ENCODE measurements at regions not wholly inside any gene's neighbourhood (a gene's known extent, or its start where the extent isn't known, plus 50 kb on each side); places are given as distances from the start of the nearest gene placed in this dataset.

DNA sequence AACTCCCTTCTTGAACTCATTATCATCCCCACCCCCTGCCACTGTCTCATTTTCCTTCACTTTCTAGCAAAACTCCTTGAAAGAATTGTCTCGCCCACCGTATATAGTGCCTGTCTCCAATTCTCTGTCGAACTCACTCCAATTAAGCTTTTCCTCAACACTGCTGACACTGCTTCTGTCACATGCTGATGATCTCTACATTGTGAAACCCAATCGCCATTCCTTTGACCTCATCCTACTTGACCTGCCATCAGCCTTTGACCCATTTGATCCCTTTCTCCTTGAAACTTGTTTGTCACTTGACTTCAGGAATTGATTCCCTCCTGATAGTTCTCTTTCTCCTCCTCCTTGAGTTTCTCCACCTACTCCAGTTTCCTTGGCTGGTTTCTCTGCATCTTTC, 54.8 kb downstream of the CCDC71L start:
- no peak for DNase-seq (ENCODE audit: low read depth in 2 of 2)

DNA sequence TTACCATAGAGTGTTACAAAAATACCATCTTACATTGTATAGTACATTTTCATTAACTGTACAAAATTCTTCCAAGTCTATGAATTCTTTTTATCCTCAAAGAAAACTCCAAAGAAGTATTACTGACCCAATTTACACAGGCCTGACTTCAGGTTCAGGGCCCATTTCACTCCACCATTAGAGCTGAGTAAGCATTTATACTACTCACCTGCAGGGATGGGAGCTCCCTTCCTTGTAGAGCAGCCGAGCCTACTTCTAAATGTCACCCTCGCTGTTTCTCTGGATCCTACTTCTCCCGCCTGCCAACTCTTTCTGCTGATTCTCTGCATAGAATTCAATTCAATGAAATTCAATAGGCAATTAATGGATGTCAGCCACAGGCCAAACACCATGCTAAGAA, 56.0 kb downstream of the CCDC71L start:
- DNase-seq (ENCODE audit: low read depth in 2 of 2) = no peak

GRCh38 chr7:106604303-106604924, 56.5 kb downstream of the CCDC71L start:
- peak in 1 of 2 donors; percentile 4 for DNase-seq (ENCODE audit: low read depth in 2 of 2)

DNA sequence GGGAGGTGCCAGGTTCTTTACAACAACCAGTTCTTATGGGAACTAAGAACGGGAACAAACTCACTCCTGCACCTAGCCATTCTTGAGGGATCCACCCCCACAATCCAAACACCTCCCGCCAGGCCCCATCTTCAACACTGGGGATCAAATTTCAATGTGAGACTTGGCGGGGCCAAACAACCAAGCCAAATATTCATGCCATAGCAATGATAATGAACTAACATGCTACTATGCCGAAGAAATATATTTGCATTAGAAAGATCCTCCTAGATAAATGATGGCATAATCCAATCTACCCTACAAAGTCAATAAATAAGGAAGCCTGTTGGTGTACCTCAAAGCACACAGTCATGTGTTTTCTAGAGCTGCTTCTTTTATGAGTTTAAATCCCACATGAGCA, 57.6 kb downstream of the CCDC71L start:
- no peak for DNase-seq (ENCODE audit: low read depth in 2 of 2)

DNA sequence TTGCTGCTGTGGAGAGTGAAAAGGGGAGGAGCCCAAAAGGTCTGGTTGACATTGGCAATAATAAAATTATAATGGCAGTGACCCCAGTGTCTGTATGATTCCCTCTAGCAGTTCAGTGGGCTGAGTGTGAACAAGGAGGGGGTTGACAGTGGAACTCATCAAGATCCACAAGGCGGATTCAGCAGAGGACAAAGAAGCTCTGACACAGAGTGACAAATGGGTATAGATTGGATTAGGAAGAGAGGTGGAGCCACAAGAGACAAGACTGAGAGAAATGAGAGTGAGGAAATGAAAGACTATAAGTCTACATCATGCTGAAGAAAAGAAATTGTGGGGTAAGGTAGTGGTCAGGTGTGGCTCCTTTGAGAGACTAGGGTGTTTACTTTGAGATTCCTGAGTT, 58.9 kb downstream of the CCDC71L start:
- DNase-seq (ENCODE audit: low read depth in 2 of 2) = no peak

- no peak for DNase-seq (ENCODE audit: low read depth in 2 of 2)
Measured at GRCh38 chr7:106600569-106601373, 60.2 kb downstream of the CCDC71L start.

- DNase-seq (ENCODE audit: low read depth in 2 of 2) = no peak
Measured at GRCh38 chr7:106599343-106599698, 61.6 kb downstream of the CCDC71L start.

- peak; percentile 42 to 45 for DNase-seq (ENCODE audit: low read depth in 2 of 2)
Measured at GRCh38 chr7:106598663-106599342, 62.2 kb downstream of the CCDC71L start.

GRCh38 chr7:106597751-106598546, 63.0 kb downstream of the CCDC71L start:
- DNase-seq (ENCODE audit: low read depth in 2 of 2) = no peak

DNA sequence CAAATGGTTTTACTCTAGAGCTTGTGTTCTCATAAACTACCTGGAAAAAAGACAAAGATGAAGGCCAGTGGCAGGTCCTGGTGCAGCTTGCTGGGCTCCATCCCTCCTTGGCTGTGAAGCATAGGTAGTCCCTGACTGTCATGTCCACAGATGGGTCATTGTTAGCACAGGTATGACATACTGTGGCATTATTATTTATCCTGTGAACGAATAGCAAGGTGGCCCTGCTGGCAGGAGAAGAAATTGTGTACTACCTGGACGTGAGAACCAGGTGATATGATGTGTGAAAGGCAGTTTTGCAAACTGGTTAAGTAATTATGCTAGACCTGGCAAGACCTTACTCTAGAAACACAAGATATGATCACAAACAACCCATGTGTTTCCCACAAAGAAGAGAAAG, 63.9 kb downstream of the CCDC71L start:
- DNase-seq (ENCODE audit: low read depth in 2 of 2) = no peak

- DNase-seq (ENCODE audit: low read depth in 2 of 2) = no peak
Measured at GRCh38 chr7:106595922-106596321, 65.0 kb downstream of the CCDC71L start.

DNA sequence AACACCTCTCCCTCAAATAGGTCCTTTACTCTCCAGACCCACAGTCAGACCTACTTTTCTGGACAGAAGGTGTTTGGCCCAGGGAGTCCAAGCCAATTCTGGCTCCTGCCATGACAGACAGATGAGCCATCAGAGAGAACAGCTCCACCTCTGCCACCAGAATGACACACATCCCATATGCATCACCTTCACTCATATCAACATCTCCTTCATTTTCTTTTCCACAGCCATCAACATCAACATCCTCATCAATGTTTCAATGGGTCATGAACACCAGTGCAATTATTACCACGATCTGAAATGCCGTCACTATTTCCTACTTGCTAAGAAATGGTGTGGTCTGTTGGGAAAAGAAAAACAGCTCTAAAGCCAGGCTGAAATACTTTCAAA, 67.9 kb downstream of the CCDC71L start:
- DNase-seq (ENCODE audit: low read depth in 2 of 2) = no peak

DNA sequence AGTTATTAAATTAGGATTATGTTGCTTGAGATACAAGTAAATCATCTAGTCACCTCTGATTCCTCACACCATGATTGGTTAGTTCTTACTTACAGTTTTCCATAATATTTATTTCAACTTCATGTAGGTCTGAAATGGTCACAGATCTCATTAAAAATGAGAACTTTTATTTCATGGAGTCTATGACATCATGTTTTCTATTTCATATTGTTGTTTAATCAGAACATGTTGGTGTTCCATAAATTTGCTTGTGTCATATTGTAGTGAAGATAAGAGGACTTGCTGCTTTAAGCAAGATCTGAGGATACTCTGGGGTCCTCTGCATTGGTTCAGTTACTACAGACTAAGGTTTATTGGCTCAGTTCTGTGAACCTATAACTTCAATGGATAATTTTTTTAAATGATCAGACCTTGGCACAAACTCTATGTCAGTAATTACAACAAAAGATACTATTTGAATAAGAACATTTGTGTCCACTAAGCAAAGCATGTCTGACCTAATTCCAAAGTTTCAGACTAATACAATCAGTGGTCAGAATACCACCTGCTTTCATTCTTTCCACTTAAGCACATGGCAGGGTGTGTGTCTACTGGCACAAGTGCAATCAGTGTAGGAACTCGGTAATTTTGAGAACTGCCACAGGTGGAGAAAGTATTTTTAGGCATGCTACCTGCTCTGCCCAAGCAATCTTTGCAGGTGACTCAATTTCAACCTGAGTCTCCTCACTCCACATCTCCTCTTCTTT, 68.5 kb downstream of the CCDC71L start:
- no peak for DNase-seq (ENCODE audit: low read depth in 2 of 2)

DNA sequence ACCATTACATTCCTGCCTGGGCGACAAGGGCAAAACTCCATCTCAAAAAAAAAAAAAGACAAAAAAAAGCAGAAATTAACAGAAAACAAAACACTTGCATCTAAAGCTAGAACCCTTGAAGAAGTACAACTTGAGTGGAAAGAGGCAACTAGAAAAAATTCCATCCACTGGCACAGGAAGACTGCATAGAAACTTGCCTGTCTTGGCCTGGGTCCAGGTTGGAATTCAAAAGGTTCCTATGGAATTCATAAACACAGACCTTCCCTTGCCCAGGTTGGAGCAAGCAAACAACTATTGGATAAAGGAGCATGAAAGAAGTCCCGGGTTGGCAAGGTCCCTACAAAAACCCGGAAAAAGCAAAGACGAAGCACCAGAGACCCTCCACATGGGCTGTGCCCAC, 69.8 kb downstream of the CCDC71L start:
- no peak for DNase-seq (ENCODE audit: low read depth in 2 of 2)

DNA sequence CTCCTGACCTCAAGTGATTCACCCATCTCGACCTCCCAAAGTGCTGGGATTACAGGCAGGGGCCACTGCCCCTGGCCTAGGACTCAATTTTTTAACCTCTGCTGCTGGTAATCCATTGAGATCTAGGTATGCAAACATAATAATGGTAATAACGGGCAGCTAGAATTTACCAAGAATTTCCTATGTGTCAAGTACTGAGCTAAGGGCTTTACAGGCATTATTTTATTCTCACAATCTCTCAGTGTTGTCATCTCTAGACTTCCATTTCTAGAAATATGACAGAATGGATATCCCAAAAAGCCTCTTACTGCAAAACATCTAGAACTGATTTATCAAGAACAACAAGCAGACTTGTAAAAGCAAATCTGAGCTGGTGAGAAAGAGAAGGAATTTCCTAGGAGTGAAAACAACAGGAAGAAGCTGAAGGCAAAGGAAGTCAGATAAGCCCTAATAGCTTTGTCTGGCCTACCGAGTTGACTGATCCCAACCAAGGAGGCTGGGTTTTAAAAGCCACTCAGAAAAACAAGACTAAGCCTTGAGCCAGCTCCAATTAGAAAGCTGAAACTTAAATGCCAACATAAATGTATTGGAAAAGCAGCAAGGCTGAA, 70.6 kb downstream of the CCDC71L start:
- DNase-seq (ENCODE audit: low read depth in 2 of 2) = no peak

- no peak for DNase-seq (ENCODE audit: low read depth in 2 of 2)
Measured at GRCh38 chr7:106589198-106589879, 71.6 kb downstream of the CCDC71L start.

DNA sequence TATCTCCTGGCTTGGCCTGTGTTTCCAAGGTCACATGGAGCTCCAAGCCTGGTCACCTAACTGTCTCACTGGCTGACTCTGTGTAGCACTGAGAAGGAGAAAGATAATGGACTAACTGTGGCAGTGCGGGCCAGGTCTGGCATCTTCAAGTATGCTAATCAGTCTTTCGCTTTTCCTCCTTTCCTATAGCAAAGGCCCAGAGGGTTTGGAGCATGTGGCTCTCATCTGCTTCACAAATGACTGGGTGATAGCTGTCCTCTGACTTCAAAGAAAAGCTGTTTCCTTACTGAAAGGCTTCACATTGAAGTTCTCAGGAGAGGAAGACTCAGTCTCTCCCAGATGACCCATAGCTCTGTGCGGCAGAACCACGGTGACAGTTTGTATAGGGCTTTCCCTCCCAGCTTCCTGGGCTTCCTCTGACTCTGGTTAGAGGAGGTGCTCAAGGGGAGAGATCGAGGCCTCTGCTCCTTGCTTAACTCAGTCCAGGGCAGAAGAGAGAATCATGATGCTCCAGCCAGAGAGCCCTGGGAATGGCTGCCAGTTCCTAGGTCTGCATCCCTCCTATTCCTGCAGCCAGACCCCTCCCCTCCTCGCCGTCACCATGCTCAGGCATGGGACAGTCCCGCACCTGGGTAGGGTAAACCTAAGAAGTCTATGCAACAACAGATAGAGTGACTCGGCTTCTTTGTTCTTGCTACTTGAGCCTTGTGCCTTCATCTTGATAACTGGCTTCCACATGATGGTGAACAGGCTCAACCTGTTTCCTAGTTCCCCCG, 72.3 kb downstream of the CCDC71L start:
- DNase-seq (ENCODE audit: low read depth in 2 of 2) = no peak

DNA sequence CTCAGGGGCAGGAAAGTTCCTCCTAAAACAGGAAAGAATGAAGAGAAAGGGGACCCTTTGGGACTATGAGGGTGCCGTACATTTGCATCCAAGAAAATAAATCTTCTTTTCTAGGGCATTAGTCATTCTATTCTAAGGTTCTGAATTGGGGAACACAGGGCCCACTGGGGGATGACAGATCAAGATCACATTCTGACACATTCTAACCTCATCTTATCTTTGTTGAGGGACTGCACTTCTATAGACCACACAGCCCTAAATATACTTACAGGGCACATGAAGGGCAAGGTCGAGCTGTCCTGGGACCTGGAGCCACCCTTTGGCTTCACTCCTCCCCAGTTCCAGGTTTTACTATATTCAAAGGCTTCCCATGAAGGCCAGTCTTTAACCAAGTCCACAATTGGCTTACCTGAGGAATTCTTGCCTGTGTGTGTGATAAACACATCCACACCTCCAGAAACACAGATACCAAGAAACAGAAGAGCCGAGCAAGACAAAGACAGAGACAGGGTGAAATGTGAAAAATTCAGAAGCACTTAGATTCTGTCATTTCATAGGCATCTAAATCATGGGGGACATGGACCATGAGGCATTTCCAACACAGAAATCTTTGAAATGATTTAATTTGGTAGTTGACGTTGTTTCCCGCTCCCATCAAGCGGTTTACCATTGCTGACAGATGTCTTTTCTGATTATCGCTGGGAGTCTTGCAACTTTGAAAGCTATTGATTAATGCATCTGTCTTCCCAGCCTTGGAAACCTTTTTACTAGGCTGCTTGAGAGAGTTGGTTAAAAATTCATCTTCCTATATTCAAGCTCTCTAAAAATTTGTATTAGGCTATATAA, 75.8 kb downstream of the CCDC71L start:
- no peak for DNase-seq (ENCODE audit: low read depth in 2 of 2)
